ENCODE measurements at regions not wholly inside any gene's neighbourhood (a gene's known extent, or its start where the extent isn't known, plus 50 kb on each side); places are given as distances from the start of the nearest gene placed in this dataset.

- in situ Hi-C loops (cut with MboI; ENCODE audit: low sequenced_read_pairs) = no loop called here
Measured at GRCh38 chr10:29372920-29373319, 84.0 kb downstream of the LYZL1 start.

More at GRCh38 chr10:29372920-29373319, 84.0 kb downstream of the LYZL1 start:
- ChIA-PET POLR2A (ENCODE audit: unreplicated experiment) (no interaction called here), CTCF (no interaction called here)
- H2AK9ac ChIP-seq (replicated peaks; ENCODE audit: low read depth, low read length, poor library complexity) = no peak overlapping the region
- H4K5ac ChIP-seq (ENCODE audit: low read depth, low read length) = no peak overlapping the region
- TF ChIP-seq CTCF (conservative IDR thresholded peaks at IDR 0.05; ENCODE audit: low read depth, low read length) = no peak
- DNase-seq (no peak), ATAC-seq (ENCODE audit: low read depth) (no peak)
- dilution Hi-C loops (cut with HindIII; ENCODE audit: low sequenced_read_pairs, unreplicated experiment) (no loop called here), intact Hi-C loops (cut with micrococcal nuclease) (no loop called here)
- H2AFZ ChIP-seq (replicated peaks; ENCODE audit: low read length, poor library complexity) = no peak overlapping the region
- H2BK15ac ChIP-seq (ENCODE audit: low read depth, low read length) = no peak overlapping the region
- no peak overlapping the region for H4K8ac ChIP-seq (ENCODE audit: low read depth in 2 of 2, low read length in 2 of 2)
- no peak overlapping the region for H3K14ac ChIP-seq (replicated peaks; ENCODE audit: low read depth, low read length)
- no peak overlapping the region for H3K23ac ChIP-seq (ENCODE audit: low read depth, low read length)
- no peak overlapping the region for H3K4me3 ChIP-seq (ENCODE audit: insufficient read depth, low read depth, low read length)
- H3K27me3 ChIP-seq (ENCODE audit: control insufficient read depth, insufficient read depth, low read length) = peaks cover 37% of the 10 kb centered on the region
- no peak overlapping the region for H3K27ac ChIP-seq (ENCODE audit: insufficient read depth, low read length)
- H3K9me3 ChIP-seq (ENCODE audit: control insufficient read depth, insufficient read depth, low read length) = peaks cover 1% of the 10 kb centered on the region; the same call in 1 of the 2 replicates
- no peaks in the 10 kb centered on the region for H3K79me1 ChIP-seq (ENCODE audit: low read depth in 1 of 2, low read length in 2 of 2)
- H4K20me1 ChIP-seq (ENCODE audit: insufficient read depth, low read length) = no peaks in the 10 kb centered on the region
- no peak overlapping the region for H3K56ac ChIP-seq (ENCODE audit: extremely low read depth, insufficient read depth, low read length)
- H3K18ac ChIP-seq (ENCODE audit: low read depth, low read length) = no peak overlapping the region
- H3K4me1 ChIP-seq (ENCODE audit: control insufficient read depth, insufficient read depth, low read length) = no peaks in the 10 kb centered on the region
- no peak overlapping the region for H2BK120ac ChIP-seq (ENCODE audit: low read depth, low read length)
- H4K91ac ChIP-seq (ENCODE audit: insufficient read depth, low read depth, low read length) = no peak overlapping the region
- H2AK5ac ChIP-seq (ENCODE audit: low read depth, low read length) = no peak overlapping the region
- H3K9ac ChIP-seq (ENCODE audit: low read depth, low read length) = no peak overlapping the region
- H3K9me1 ChIP-seq (ENCODE audit: insufficient read depth, low read length) = no peaks in the 10 kb centered on the region
- WGBS, 2 experiments (ENCODE audit: extremely low coverage in 2 of 2, insufficient read length in 1 of 2) = 83% methylated on average over 3 of the region's 5 CpGs; no CpG with 5 or more reads in 1 of the 2 experiments
- no peak overlapping the region for H3K4ac ChIP-seq (ENCODE audit: low read depth, low read length)
- no peak overlapping the region for H2BK5ac ChIP-seq (ENCODE audit: low read depth, low read length, poor library complexity, severe bottlenecking)
- BruUV-seq (replicated peaks) = no TSS peak
- no peaks in the 10 kb centered on the region for H3K36me3 ChIP-seq (ENCODE audit: control insufficient read depth, insufficient read depth, low read length)
- no peak overlapping the region for H2BK20ac ChIP-seq (ENCODE audit: low read depth, low read length)
- no peak overlapping the region for H3K4me2 ChIP-seq (ENCODE audit: low read depth, low read length)

All from IMR-90 (cell line).